ENCODE measurements at regions not wholly inside any gene's neighbourhood (a gene's known extent, or its start where the extent isn't known, plus 50 kb on each side); places are given as distances from the start of the nearest gene placed in this dataset.

DNA sequence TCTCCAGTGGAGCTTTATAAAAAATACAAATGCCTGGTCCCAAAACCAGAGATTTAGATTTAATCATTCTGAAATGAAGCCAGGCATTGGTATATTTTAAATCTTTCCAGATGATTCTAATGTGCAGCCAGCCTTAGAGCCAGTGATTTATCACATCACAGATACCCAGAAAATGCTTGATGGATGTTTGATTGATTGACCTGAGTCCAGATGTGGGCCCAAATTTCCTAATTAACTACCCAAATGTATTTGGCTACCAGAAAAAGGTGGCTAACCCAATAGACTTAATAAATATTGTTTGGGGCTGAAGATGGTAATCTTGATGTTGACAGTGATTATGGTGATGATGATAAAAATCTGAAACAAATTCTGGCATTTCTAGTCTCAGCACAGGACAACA is 93.1 kb downstream of the ABCC12 start:
- TF ChIP-seq, protein P1, sequence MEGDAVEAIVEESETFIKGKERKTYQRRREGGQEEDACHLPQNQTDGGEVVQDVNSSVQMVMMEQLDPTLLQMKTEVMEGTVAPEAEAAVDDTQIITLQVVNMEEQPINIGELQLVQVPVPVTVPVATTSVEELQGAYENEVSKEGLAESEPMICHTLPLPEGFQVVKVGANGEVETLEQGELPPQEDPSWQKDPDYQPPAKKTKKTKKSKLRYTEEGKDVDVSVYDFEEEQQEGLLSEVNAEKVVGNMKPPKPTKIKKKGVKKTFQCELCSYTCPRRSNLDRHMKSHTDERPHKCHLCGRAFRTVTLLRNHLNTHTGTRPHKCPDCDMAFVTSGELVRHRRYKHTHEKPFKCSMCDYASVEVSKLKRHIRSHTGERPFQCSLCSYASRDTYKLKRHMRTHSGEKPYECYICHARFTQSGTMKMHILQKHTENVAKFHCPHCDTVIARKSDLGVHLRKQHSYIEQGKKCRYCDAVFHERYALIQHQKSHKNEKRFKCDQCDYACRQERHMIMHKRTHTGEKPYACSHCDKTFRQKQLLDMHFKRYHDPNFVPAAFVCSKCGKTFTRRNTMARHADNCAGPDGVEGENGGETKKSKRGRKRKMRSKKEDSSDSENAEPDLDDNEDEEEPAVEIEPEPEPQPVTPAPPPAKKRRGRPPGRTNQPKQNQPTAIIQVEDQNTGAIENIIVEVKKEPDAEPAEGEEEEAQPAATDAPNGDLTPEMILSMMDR (IDR thresholded peaks at IDR 0.05) = no peak
- no peak for TF ChIP-seq POLR2A (IDR thresholded peaks at IDR 0.05)
